ENCODE measurements at regions not wholly inside any gene's neighbourhood (a gene's known extent, or its start where the extent isn't known, plus 50 kb on each side); places are given as distances from the start of the nearest gene placed in this dataset.

DNA sequence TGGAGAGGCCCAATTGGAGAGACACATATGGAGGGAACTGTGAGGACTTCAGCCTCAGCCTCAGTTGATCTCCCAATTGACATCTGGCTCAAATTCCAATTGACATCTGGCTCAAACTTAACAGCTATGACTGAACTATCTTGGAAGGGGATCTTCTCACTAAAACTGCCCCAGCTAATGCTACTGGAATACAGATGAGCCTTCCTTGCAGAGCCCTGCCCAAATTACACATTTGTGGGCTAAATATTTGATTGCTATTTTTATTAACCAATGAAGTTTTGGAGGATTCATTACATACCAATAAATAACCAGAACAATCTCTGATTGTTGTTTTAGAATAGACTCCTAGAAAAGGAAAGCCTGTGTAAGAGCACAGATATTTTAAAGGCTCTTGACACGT is 189.0 kb upstream of the THUMPD2 start:
- no peak for TF ChIP-seq GATA3 (IDR thresholded peaks at IDR 0.05; ENCODE audit: low read depth, low read length)
- no peak for TF ChIP-seq GATA2 (IDR thresholded peaks at IDR 0.05; ENCODE audit: low read depth, low read length)

All from SH-SY5Y (cell line).